ENCODE measurements at regions not wholly inside any gene's neighbourhood (a gene's known extent, or its start where the extent isn't known, plus 50 kb on each side); places are given as distances from the start of the nearest gene placed in this dataset.

DNA sequence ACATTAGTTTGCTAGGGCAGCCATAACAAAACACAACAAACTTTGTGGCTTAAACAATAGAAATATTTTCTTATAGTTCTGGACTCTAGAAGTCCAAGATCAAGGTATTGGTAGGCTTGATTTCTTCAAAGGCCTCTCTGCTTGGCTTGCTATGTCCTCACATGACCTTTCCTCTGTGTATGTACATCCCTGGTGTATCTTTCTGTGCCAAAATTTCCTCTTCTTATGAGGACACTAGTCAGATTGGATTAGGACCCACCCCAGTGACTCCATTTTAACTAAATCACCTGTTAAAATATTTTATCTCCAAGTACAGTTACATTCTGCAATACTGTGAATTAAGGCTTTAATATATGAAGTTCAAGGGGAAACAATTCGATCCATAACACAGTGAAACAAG, 168.9 kb upstream of the CCNH start:
- TF ChIP-seq POLR2A (IDR thresholded peaks at IDR 0.05; ENCODE audit: low read length), result no peak
- TF ChIP-seq GATA1 (IDR thresholded peaks at IDR 0.05; ENCODE audit: low read depth, low read length), result no peak

Measured in erythroblast (primary cell).